Ureter (tissue), 1 donor: ENCODE measurements at regions not wholly inside any gene's neighbourhood (a gene's known extent, or its start where the extent isn't known, plus 50 kb on each side); places are given as distances from the start of the nearest gene placed in this dataset.
A peak's percentile ranks its signal among the peaks of the same experiment; 100 is the strongest.

Experiments used
- DNase-seq: peaks from one replicate; pipeline ENCODE4 v3.0.0-alpha.2; 2020; ENCODE audit warnings: low spot score
- donor health status: DM: yes; HTN: yes; CAD: no.

GRCh38 chr21:19237608-19238007 lies 834.0 kb upstream of the TMPRSS15 start:
- no peak for DNase-seq

GRCh38 chr21:19239696-19240095 lies 836.1 kb upstream of the TMPRSS15 start:
- no peak for DNase-seq

- DNase-seq, result peak; percentile 40
Measured at GRCh38 chr21:19244502-19245187, 841.1 kb upstream of the TMPRSS15 start.

GRCh38 chr21:19245188-19245580 lies 841.6 kb upstream of the TMPRSS15 start:
- no peak for DNase-seq

GRCh38 chr21:19246018-19246417 lies 842.4 kb upstream of the TMPRSS15 start:
- DNase-seq, result no peak

- no peak for DNase-seq
Measured at GRCh38 chr21:19256934-19257660, 853.5 kb upstream of the TMPRSS15 start.

- DNase-seq, result no peak
Measured at GRCh38 chr21:19261731-19262376, 858.3 kb upstream of the TMPRSS15 start.

- no peak for DNase-seq
Measured at GRCh38 chr21:19266636-19267035, 863.1 kb upstream of the TMPRSS15 start.

- DNase-seq, result no peak
Measured at GRCh38 chr21:19268686-19269085, 865.1 kb upstream of the TMPRSS15 start.

GRCh38 chr21:19275065-19275464 lies 871.5 kb upstream of the TMPRSS15 start:
- no peak for DNase-seq

GRCh38 chr21:19276665-19277064 lies 873.1 kb upstream of the TMPRSS15 start:
- no peak for DNase-seq

GRCh38 chr21:19286876-19287275 lies 883.3 kb upstream of the TMPRSS15 start:
- DNase-seq, result no peak

- DNase-seq, result no peak
Measured at GRCh38 chr21:19290328-19290727, 886.7 kb upstream of the TMPRSS15 start.

- no peak for DNase-seq
Measured at GRCh38 chr21:19320291-19320690, 916.7 kb upstream of the TMPRSS15 start.

GRCh38 chr21:19321688-19322087 lies 918.1 kb upstream of the TMPRSS15 start:
- no peak for DNase-seq

GRCh38 chr21:19322360-19322759 lies 918.8 kb upstream of the TMPRSS15 start:
- DNase-seq, result no peak

GRCh38 chr21:19326531-19327319 lies 923.1 kb upstream of the TMPRSS15 start:
- no peak for DNase-seq

GRCh38 chr21:19328954-19329353 lies 925.4 kb upstream of the TMPRSS15 start:
- no peak for DNase-seq

GRCh38 chr21:19340303-19340702 lies 936.7 kb upstream of the TMPRSS15 start:
- DNase-seq, result no peak

GRCh38 chr21:19340954-19341353 lies 937.4 kb upstream of the TMPRSS15 start:
- DNase-seq, result no peak

GRCh38 chr21:19343711-19344110 lies 940.1 kb upstream of the TMPRSS15 start:
- DNase-seq, result no peak

- no peak for DNase-seq
Measured at GRCh38 chr21:19350286-19350685, 946.7 kb upstream of the TMPRSS15 start.
